K562 (cell line): ENCODE measurements at regions not wholly inside any gene's neighbourhood (a gene's known extent, or its start where the extent isn't known, plus 50 kb on each side); places are given as distances from the start of the nearest gene placed in this dataset.

Experiments
- ATAC-seq: fragments of 200-7000 bp; cut with Tn5 transposase; 3 replicates; pipeline ENCODE4 v1.9.1; 2020; ENCODE audit warnings: moderate library complexity
- BruUV-seq: library from RNA; stranded (reverse); fragments of 400-500 nt; replicated peaks from 2 replicates; lab custom pipeline; 2021; lab: Mats Ljungman, UMichigan
- CTCF ChIA-PET: fragments of 300-600 bp; formaldehyde crosslinking; extraction: SDS; loops from one replicate; lab custom pipeline; 2021; ENCODE audit warnings: low intra/inter-chr PET ratio; lab: Yijun Ruan, JAX
- POLR2A ChIA-PET: fragments of 300-600, 350-650 bp; sonication (Branson Sonifier 250); formaldehyde crosslinking; extraction: SDS; loops from one replicate; lab custom pipeline; 2021; ENCODE audit warnings: antibody characterized with exemption, inconsistent platforms; lab: Yijun Ruan, JAX
- DNase-seq, 4 experiments: peaks; one replicate each; pipeline versions ENCODE4 v3.0.0 to v3.0.0-alpha.2; 2011 to 2018; ENCODE audit warnings: low spot score in 3 of 4, mixed read lengths in 3 of 4; ENCODE audit errors: extremely low read depth in 1 of 4
- FAIRE-seq: peaks from 2 replicates; lab custom pipeline; 2011; peaks lifted over from hg19 to GRCh38; lab: Jason Lieb, UNC
- H2AFZ ChIP-seq: 2 replicates; pipeline ENCODE4 v1.6.0; 2011; ENCODE audit warnings: low read depth, low read length, control low read depth, inconsistent platforms
- H3K27ac ChIP-seq: fragments of 200-600 bp; 3 replicates; pipeline ENCODE4 v1.8.0; 2011; ENCODE audit warnings: low read depth, mild to moderate bottlenecking, control low read depth, inconsistent platforms, low read length, moderate library complexity, mixed read lengths; ENCODE audit errors: extremely low read depth
- H3K27me3 ChIP-seq, 2 experiments: fragments of 300-600 bp in 1 of 2; 2 replicates in 1 of 2; 3 replicates in 1 of 2; pipeline versions ENCODE4 v1.6.0 to v1.8.0; 2011; ENCODE audit warnings: inconsistent platforms in 2 of 2, low read length in 2 of 2, mild to moderate bottlenecking in 1 of 2, mixed read lengths in 1 of 2, moderate library complexity in 1 of 2; ENCODE audit not compliant: control insufficient read depth in 2 of 2, insufficient read depth in 2 of 2
- H3K36me3 ChIP-seq: fragments of 300-600 bp; 3 replicates; pipeline ENCODE4 v1.8.0; 2011; ENCODE audit warnings: mild to moderate bottlenecking, low read length, inconsistent platforms; ENCODE audit not compliant: control insufficient read depth, insufficient read depth
- H3K4me1 ChIP-seq, 2 experiments: fragments of 200-600 bp in 1 of 2; replicated peaks in 1 of 2; 2 replicates in 1 of 2; 3 replicates in 1 of 2; pipeline versions ENCODE4 v1.5.1 to v1.8.0; 2011; ENCODE audit warnings: inconsistent platforms in 2 of 2, low read length in 2 of 2, mild to moderate bottlenecking in 1 of 2, mixed read lengths in 1 of 2, moderate library complexity in 1 of 2; ENCODE audit not compliant: control insufficient read depth in 2 of 2, insufficient read depth in 2 of 2
- H3K4me2 ChIP-seq: 2 replicates; pipeline ENCODE4 v1.6.1; 2011; ENCODE audit warnings: low read length, control low read depth, inconsistent platforms, mixed read lengths; ENCODE audit not compliant: insufficient read depth
- H3K4me3 ChIP-seq: fragments of 200-600 bp; sonication (generic), shearing (Covaris generic); 2 replicates; pipeline ENCODE4 v1.5.1; 2016; ENCODE audit warnings: control low read depth, inconsistent platforms
- H3K79me2 ChIP-seq: fragments of 200-600 bp; 3 replicates; pipeline ENCODE4 v1.8.0; 2011; ENCODE audit warnings: low read length, inconsistent platforms; ENCODE audit not compliant: control insufficient read depth, insufficient read depth
- H3K9ac ChIP-seq, 2 experiments: 2 replicates each; pipeline versions ENCODE4 v1.6.0 to v1.6.1; 2011; ENCODE audit warnings: low read depth in 2 of 2, low read length in 2 of 2, control low read depth in 1 of 2, inconsistent platforms in 1 of 2, mild to moderate bottlenecking in 1 of 2, mixed read lengths in 1 of 2; ENCODE audit not compliant: insufficient read depth in 1 of 2
- H3K9me1 ChIP-seq: one replicate; pipeline ENCODE4 v1.6.0; 2011; ENCODE audit warnings: inconsistent platforms, mild to moderate bottlenecking, low read length, moderate library complexity; ENCODE audit not compliant: control insufficient read depth, insufficient read depth
- H3K9me3 ChIP-seq: replicated peaks from 2 replicates; pipeline ENCODE4 v1.5.1; 2011; ENCODE audit warnings: low read depth, low read length, inconsistent platforms; ENCODE audit not compliant: control insufficient read depth, insufficient read depth
- H4K20me1 ChIP-seq: replicated peaks from 2 replicates; pipeline ENCODE4 v1.6.1; 2011; ENCODE audit warnings: low read length, inconsistent platforms, mixed read lengths; ENCODE audit not compliant: control insufficient read depth, insufficient read depth
- E2F4 ChIP-seq: sonication (generic); formaldehyde crosslinking; IDR thresholded peaks from 2 replicates; pipeline ENCODE4 v1.8.0; 2022; ENCODE audit warnings: mild to moderate bottlenecking, low read depth, missing genetic modification reagents
- KAT7 ChIP-seq: sonication (generic); formaldehyde crosslinking; IDR thresholded peaks from 2 replicates; pipeline ENCODE4 v1.8.0; 2022; ENCODE audit warnings: missing genetic modification reagents, mild to moderate bottlenecking, borderline replicate concordance
- RBM14 ChIP-seq: fragments of 200-400 bp; formaldehyde crosslinking; IDR thresholded peaks from 2 replicates; pipeline ENCODE4 v1.6.1; 2018; ENCODE audit warnings: low read depth, mild to moderate bottlenecking, low read length, moderate library complexity, borderline replicate concordance; ENCODE audit not compliant: insufficient read depth
- SIN3B ChIP-seq: fragments of 450-650 bp; IDR thresholded peaks from 2 replicates; pipeline ENCODE4 v1.6.1; 2017; ENCODE audit warnings: low read depth, mild to moderate bottlenecking, moderate library complexity
- USF2 ChIP-seq: sonication (generic); formaldehyde crosslinking; IDR thresholded peaks from 2 replicates; pipeline ENCODE4 v1.5.0; 2020; ENCODE audit warnings: missing genetic modification reagents
- ZFX ChIP-seq: sonication (generic); formaldehyde crosslinking; IDR thresholded peaks from 2 replicates; pipeline ENCODE4 v1.8.0; 2022; ENCODE audit warnings: mild to moderate bottlenecking, missing genetic modification reagents, moderate library complexity
- WGBS: fragments of 100-300 bp; shearing (Covaris generic); methylation state at CpG from one replicate; pipeline ENCODE4 v1.1.6; 2016; ENCODE audit warnings: low coverage, mixed read lengths; ENCODE audit not compliant: insufficient coverage; ENCODE audit errors: missing lambda C conversion rate; 5-methylcytosine and 5-hydroxymethylcytosine counted together
- in situ Hi-C: fragments of 300-500 bp; cut with MboI; formaldehyde crosslinking; loops from 4 replicates; pipeline ENCODE4 v1.15.0; 2018; ENCODE audit warnings: inconsistent platforms, mixed read lengths
- intact Hi-C: fragments of 100-400 bp; cut with micrococcal nuclease; formaldehyde crosslinking; loops from 2 replicates; pipeline ENCODE4 v1.14.2; 2022
- TF ChIP-seq, protein P1 (sequence below): sonication (generic); formaldehyde crosslinking; IDR thresholded peaks from 2 replicates; pipeline ENCODE4 v1.8.0; 2023; ENCODE audit warnings: missing genetic modification reagents, mild to moderate bottlenecking, borderline replicate concordance
- TF ChIP-seq, protein P2 (sequence below), 2 experiments: fragments of 450-650 bp in 1 of 2; IDR thresholded peaks; 2 replicates each; pipeline ENCODE4 v1.6.1; 2011 to 2017; ENCODE audit warnings: low read depth in 2 of 2, antibody characterized with exemption in 1 of 2, borderline replicate concordance in 1 of 2, low read length in 1 of 2, mild to moderate bottlenecking in 1 of 2, mixed read lengths in 1 of 2; ENCODE audit not compliant: control insufficient read depth in 1 of 2
- TF ChIP-seq, protein P3 (sequence below), 2 experiments: fragments of 450-650 bp in 1 of 2; sonication (generic) in 1 of 2; formaldehyde crosslinking in 1 of 2; IDR thresholded peaks in 1 of 2; conservative IDR thresholded peaks in 1 of 2; 2 replicates each; pipeline versions ENCODE4 v1.6.1 to v1.8.1; 2016 to 2023; ENCODE audit warnings: mild to moderate bottlenecking in 2 of 2, moderate library complexity in 2 of 2, inconsistent platforms in 1 of 2, missing genetic modification reagents in 1 of 2

- Histone ChIP-seq H2AFZ (no peak overlapping the region), H3K9me1 (no peaks in the 10 kb centered on the region), H3K27me3 (no peaks in the 10 kb centered on the region), H3K79me2 (no peaks in the 10 kb centered on the region), H3K27ac (no peak overlapping the region), H4K20me1 (no peaks in the 10 kb centered on the region), H3K36me3 (no peaks in the 10 kb centered on the region), H3K9ac (no peak overlapping the region), H3K4me3 (no peak overlapping the region), H3K4me2 (no peak overlapping the region), H3K9me3 (no peaks in the 10 kb centered on the region), H3K4me1 (no peaks in the 10 kb centered on the region)
- intact Hi-C loops (no loop called here), in situ Hi-C loops (no loop called here)
- 0% methylated on average over 1 of the region's 1 CpG for WGBS
- ChIA-PET POLR2A (no interaction called here), CTCF (no interaction called here)
- ATAC-seq, result no peak
- FAIRE-seq, result no peak
- BruUV-seq, result no TSS peak
- DNase-seq, result no peak
- TF ChIP-seq USF2, result no peak
- TF ChIP-seq, protein P1, sequence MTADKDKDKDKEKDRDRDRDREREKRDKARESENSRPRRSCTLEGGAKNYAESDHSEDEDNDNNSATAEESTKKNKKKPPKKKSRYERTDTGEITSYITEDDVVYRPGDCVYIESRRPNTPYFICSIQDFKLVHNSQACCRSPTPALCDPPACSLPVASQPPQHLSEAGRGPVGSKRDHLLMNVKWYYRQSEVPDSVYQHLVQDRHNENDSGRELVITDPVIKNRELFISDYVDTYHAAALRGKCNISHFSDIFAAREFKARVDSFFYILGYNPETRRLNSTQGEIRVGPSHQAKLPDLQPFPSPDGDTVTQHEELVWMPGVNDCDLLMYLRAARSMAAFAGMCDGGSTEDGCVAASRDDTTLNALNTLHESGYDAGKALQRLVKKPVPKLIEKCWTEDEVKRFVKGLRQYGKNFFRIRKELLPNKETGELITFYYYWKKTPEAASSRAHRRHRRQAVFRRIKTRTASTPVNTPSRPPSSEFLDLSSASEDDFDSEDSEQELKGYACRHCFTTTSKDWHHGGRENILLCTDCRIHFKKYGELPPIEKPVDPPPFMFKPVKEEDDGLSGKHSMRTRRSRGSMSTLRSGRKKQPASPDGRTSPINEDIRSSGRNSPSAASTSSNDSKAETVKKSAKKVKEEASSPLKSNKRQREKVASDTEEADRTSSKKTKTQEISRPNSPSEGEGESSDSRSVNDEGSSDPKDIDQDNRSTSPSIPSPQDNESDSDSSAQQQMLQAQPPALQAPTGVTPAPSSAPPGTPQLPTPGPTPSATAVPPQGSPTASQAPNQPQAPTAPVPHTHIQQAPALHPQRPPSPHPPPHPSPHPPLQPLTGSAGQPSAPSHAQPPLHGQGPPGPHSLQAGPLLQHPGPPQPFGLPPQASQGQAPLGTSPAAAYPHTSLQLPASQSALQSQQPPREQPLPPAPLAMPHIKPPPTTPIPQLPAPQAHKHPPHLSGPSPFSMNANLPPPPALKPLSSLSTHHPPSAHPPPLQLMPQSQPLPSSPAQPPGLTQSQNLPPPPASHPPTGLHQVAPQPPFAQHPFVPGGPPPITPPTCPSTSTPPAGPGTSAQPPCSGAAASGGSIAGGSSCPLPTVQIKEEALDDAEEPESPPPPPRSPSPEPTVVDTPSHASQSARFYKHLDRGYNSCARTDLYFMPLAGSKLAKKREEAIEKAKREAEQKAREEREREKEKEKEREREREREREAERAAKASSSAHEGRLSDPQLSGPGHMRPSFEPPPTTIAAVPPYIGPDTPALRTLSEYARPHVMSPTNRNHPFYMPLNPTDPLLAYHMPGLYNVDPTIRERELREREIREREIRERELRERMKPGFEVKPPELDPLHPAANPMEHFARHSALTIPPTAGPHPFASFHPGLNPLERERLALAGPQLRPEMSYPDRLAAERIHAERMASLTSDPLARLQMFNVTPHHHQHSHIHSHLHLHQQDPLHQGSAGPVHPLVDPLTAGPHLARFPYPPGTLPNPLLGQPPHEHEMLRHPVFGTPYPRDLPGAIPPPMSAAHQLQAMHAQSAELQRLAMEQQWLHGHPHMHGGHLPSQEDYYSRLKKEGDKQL, result no peak
- TF ChIP-seq, protein P2, sequence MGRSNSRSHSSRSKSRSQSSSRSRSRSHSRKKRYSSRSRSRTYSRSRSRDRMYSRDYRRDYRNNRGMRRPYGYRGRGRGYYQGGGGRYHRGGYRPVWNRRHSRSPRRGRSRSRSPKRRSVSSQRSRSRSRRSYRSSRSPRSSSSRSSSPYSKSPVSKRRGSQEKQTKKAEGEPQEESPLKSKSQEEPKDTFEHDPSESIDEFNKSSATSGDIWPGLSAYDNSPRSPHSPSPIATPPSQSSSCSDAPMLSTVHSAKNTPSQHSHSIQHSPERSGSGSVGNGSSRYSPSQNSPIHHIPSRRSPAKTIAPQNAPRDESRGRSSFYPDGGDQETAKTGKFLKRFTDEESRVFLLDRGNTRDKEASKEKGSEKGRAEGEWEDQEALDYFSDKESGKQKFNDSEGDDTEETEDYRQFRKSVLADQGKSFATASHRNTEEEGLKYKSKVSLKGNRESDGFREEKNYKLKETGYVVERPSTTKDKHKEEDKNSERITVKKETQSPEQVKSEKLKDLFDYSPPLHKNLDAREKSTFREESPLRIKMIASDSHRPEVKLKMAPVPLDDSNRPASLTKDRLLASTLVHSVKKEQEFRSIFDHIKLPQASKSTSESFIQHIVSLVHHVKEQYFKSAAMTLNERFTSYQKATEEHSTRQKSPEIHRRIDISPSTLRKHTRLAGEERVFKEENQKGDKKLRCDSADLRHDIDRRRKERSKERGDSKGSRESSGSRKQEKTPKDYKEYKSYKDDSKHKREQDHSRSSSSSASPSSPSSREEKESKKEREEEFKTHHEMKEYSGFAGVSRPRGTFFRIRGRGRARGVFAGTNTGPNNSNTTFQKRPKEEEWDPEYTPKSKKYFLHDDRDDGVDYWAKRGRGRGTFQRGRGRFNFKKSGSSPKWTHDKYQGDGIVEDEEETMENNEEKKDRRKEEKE (IDR thresholded peaks at IDR 0.05; ENCODE audit: borderline replicate concordance in 1 of 2, control insufficient read depth in 1 of 2, low read depth in 2 of 2, low read length in 1 of 2), result no peak
- no peak for TF ChIP-seq KAT7 (CRISPR knock-in tag)
- no peak for TF ChIP-seq RBM14
- TF ChIP-seq, protein P3, sequence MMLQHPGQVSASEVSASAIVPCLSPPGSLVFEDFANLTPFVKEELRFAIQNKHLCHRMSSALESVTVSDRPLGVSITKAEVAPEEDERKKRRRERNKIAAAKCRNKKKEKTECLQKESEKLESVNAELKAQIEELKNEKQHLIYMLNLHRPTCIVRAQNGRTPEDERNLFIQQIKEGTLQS (IDR thresholded peaks at IDR 0.05), result no peak
- TF ChIP-seq, protein P3 (CRISPR knock-in tag; conservative IDR thresholded peaks at IDR 0.05), result no peak
- TF ChIP-seq E2F4 (CRISPR knock-in tag), result no peak
- no peak for TF ChIP-seq SIN3B
- no peak for TF ChIP-seq ZFX (CRISPR knock-in tag)
Observed at GRCh38 chr6:94130478-94130877, 711.1 kb upstream of the EPHA7 start.
